ENCODE measurements at regions not wholly inside any gene's neighbourhood (a gene's known extent, or its start where the extent isn't known, plus 50 kb on each side); places are given as distances from the start of the nearest gene placed in this dataset.
"Not testable (repeated sequence)": the region's sequence is repeated elsewhere in the genome, so short reads cannot be mapped to it uniquely, and the experiment has no call there.

GRCh38 chr14:104303705-104304425 is 165.5 kb downstream of the KIF26A start:
- DNase-seq (ENCODE audit: extremely low read depth in 1 of 2, low read depth in 1 of 2): no peak

GRCh38 chr14:104304451-104305351 is 166.3 kb downstream of the KIF26A start:
- DNase-seq (ENCODE audit: extremely low read depth in 1 of 2, low read depth in 1 of 2): no peak

- no peak for DNase-seq (ENCODE audit: extremely low read depth in 1 of 2, low read depth in 1 of 2)
These were observed 167.4 kb downstream of the KIF26A start for GRCh38 chr14:104305511-104306449.

- DNase-seq (ENCODE audit: extremely low read depth in 1 of 2, low read depth in 1 of 2): no peak
These were observed 168.2 kb downstream of the KIF26A start for GRCh38 chr14:104306450-104307040.

- DNase-seq (ENCODE audit: extremely low read depth in 1 of 2, low read depth in 1 of 2): no peak
These were observed 168.8 kb downstream of the KIF26A start for GRCh38 chr14:104307246-104307626.

- DNase-seq (ENCODE audit: extremely low read depth in 1 of 2, low read depth in 1 of 2): no peak
These were observed 169.4 kb downstream of the KIF26A start for GRCh38 chr14:104307627-104308401.

- DNase-seq (ENCODE audit: extremely low read depth in 1 of 2, low read depth in 1 of 2): not testable (repeated sequence)
These were observed 170.1 kb downstream of the KIF26A start for GRCh38 chr14:104308534-104308933.

- no peak for DNase-seq (ENCODE audit: extremely low read depth in 1 of 2, low read depth in 1 of 2)
These were observed 171.4 kb downstream of the KIF26A start for GRCh38 chr14:104309657-104310369.

- no peak for DNase-seq (ENCODE audit: extremely low read depth in 1 of 2, low read depth in 1 of 2)
These were observed 173.0 kb downstream of the KIF26A start for GRCh38 chr14:104311358-104311757.

- DNase-seq (ENCODE audit: extremely low read depth in 1 of 2, low read depth in 1 of 2): no peak
These were observed 175.3 kb downstream of the KIF26A start for GRCh38 chr14:104313674-104314073.

- DNase-seq (ENCODE audit: extremely low read depth in 1 of 2, low read depth in 1 of 2): no peak
These were observed 176.0 kb downstream of the KIF26A start for GRCh38 chr14:104314251-104314941.

- DNase-seq (ENCODE audit: extremely low read depth in 1 of 2, low read depth in 1 of 2): no peak
These were observed 176.8 kb downstream of the KIF26A start for GRCh38 chr14:104315169-104315568.

GRCh38 chr14:104315625-104316024 is 177.2 kb downstream of the KIF26A start:
- DNase-seq (ENCODE audit: extremely low read depth in 1 of 2, low read depth in 1 of 2): no peak

GRCh38 chr14:104316121-104316722 is 177.8 kb downstream of the KIF26A start:
- no peak for DNase-seq (ENCODE audit: extremely low read depth in 1 of 2, low read depth in 1 of 2)

- DNase-seq (ENCODE audit: extremely low read depth in 1 of 2, low read depth in 1 of 2): no peak
These were observed 178.5 kb downstream of the KIF26A start for GRCh38 chr14:104316723-104317491.

- no peak for DNase-seq (ENCODE audit: extremely low read depth in 1 of 2, low read depth in 1 of 2)
These were observed 179.1 kb downstream of the KIF26A start for GRCh38 chr14:104317492-104317805.

- no peak for DNase-seq (ENCODE audit: extremely low read depth in 1 of 2, low read depth in 1 of 2)
These were observed 179.7 kb downstream of the KIF26A start for GRCh38 chr14:104317975-104318557.
